Ascending aorta (tissue), 2 donors: ENCODE measurements at regions not wholly inside any gene's neighbourhood (a gene's known extent, or its start where the extent isn't known, plus 50 kb on each side); places are given as distances from the start of the nearest gene placed in this dataset.

Source experiments
- DNase-seq, 2 donors: peaks; one replicate each; pipeline ENCODE4 v3.0.0-alpha.2; 2019; ENCODE audit warnings: low spot score in 2 of 2
- H3K27ac ChIP-seq, 2 donors: fragments of 200-600 bp; sonication (generic); one replicate each; pipeline ENCODE4 v1.5.1; 2016 to 2017; ENCODE audit warnings: mild to moderate bottlenecking in 1 of 2
- H3K27me3 ChIP-seq: fragments of 200-600 bp; sonication (generic); one replicate; pipeline ENCODE4 v1.5.1; 2017
- H3K36me3 ChIP-seq, 2 donors: fragments of 200-600 bp; sonication (generic); one replicate each; pipeline ENCODE4 v1.5.1; 2016
- H3K4me1 ChIP-seq, 2 donors: fragments of 200-600 bp; sonication (generic); one replicate each; pipeline ENCODE4 v1.5.1; 2016 to 2017; ENCODE audit warnings: mild to moderate bottlenecking in 1 of 2
- H3K4me3 ChIP-seq, 2 donors: fragments of 200-600 bp; sonication (generic); one replicate each; pipeline ENCODE4 v1.5.1; 2016 to 2017; ENCODE audit warnings: mild to moderate bottlenecking in 1 of 2
- H3K9me3 ChIP-seq, 2 donors: fragments of 200-600 bp; sonication (generic); one replicate each; pipeline ENCODE4 v1.5.1; 2016
- intact Hi-C: fragments of 100-400 bp; cut with DNase I; formaldehyde crosslinking; loops from one replicate; pipeline ENCODE4 v1.15.1; 2023
- TF ChIP-seq, protein P1 (sequence below), 3 experiments: fragments of 200-600 bp in 2 of 3; fragments of 450-650 bp in 1 of 3; sonication (generic) in 2 of 3; IDR thresholded peaks; one replicate each; pipeline ENCODE4 v1.5.1; 2016 to 2019; ENCODE audit warnings: antibody characterized with exemption in 3 of 3, mild to moderate bottlenecking in 1 of 3, moderate library complexity in 1 of 3

- Histone ChIP-seq H3K4me1 (no peaks in the 10 kb centered on the region), H3K27ac (no peak overlapping the region), H3K27me3 (no peaks in the 10 kb centered on the region), H3K4me3 (no peak overlapping the region), H3K36me3 (no peaks in the 10 kb centered on the region), H3K9me3 (no peaks in the 10 kb centered on the region)
- intact Hi-C loops: no loop called here
- TF ChIP-seq, protein P1, sequence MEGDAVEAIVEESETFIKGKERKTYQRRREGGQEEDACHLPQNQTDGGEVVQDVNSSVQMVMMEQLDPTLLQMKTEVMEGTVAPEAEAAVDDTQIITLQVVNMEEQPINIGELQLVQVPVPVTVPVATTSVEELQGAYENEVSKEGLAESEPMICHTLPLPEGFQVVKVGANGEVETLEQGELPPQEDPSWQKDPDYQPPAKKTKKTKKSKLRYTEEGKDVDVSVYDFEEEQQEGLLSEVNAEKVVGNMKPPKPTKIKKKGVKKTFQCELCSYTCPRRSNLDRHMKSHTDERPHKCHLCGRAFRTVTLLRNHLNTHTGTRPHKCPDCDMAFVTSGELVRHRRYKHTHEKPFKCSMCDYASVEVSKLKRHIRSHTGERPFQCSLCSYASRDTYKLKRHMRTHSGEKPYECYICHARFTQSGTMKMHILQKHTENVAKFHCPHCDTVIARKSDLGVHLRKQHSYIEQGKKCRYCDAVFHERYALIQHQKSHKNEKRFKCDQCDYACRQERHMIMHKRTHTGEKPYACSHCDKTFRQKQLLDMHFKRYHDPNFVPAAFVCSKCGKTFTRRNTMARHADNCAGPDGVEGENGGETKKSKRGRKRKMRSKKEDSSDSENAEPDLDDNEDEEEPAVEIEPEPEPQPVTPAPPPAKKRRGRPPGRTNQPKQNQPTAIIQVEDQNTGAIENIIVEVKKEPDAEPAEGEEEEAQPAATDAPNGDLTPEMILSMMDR (IDR thresholded peaks at IDR 0.05): no peak
- no peak for DNase-seq
Measured at GRCh38 chr12:43079476-43079875, 472.5 kb downstream of the ADAMTS20 start.

DNA sequence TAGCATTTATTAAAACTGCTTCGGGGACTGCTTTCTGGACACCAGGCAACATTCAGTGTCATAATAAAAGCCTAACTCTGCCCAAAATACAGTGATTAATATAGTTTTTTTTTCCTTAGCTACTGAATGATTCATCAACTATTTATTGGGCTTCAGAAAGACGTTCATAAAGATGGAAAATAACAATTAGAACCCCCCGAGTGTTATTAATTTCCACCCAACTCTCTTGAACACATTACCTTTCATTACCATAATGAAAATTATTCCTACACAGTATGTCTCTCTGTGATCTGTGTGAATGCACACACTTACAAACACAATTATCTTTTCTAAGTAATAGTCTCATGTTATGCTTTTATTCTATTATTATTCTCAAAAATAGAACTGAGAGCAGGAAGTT lies 473.0 kb downstream of the ADAMTS20 start:
- Histone ChIP-seq H3K27me3 (no peaks in the 10 kb centered on the region), H3K4me1 (no peaks in the 10 kb centered on the region), H3K4me3 (no peak overlapping the region), H3K9me3 (no peaks in the 10 kb centered on the region), H3K36me3 (no peaks in the 10 kb centered on the region), H3K27ac (no peak overlapping the region)
- intact Hi-C loops: no loop called here
- TF ChIP-seq, protein P1 (IDR thresholded peaks at IDR 0.05): no peak
- no peak for DNase-seq

GRCh38 chr12:43072431-43072830 lies 479.6 kb downstream of the ADAMTS20 start:
- Histone ChIP-seq H3K9me3 (no peaks in the 10 kb centered on the region), H3K4me1 (no peaks in the 10 kb centered on the region), H3K27me3 (no peaks in the 10 kb centered on the region), H3K4me3 (no peak overlapping the region), H3K36me3 (no peaks in the 10 kb centered on the region), H3K27ac (no peak overlapping the region)
- TF ChIP-seq, protein P1 (IDR thresholded peaks at IDR 0.05): no peak
- intact Hi-C loops: no loop called here
- DNase-seq: no peak

DNA sequence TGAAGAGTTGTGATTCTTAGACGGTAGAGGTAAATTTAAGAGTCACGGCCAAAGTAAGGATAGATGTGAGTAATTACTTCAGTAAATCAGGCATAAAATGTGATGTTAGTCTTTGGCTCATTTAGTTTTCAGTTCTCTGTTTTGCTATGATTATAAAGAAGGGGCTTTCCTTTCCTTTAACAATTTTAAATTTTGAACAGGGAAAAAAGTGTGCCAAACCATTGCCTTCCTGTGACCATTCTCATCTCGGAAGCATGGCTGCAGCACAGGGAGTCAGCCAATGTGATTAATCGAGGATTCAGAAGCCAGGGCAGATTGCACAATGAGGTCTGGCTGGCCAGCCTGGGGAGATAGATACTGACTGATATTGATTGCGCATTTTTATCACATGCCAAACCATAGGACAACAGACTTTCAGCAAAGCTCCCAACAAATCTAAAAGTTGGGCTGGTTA lies 480.2 kb upstream of the PRICKLE1 start:
- TF ChIP-seq, protein P1 (IDR thresholded peaks at IDR 0.05): no peak
- no peak for DNase-seq
- Histone ChIP-seq H3K4me1 (no peaks in the 10 kb centered on the region), H3K27me3 (no peaks in the 10 kb centered on the region), H3K4me3 (no peak overlapping the region), H3K36me3 (no peaks in the 10 kb centered on the region), H3K9me3 (no peaks in the 10 kb centered on the region), H3K27ac (no peak overlapping the region)
- intact Hi-C loops: no loop called here

DNA sequence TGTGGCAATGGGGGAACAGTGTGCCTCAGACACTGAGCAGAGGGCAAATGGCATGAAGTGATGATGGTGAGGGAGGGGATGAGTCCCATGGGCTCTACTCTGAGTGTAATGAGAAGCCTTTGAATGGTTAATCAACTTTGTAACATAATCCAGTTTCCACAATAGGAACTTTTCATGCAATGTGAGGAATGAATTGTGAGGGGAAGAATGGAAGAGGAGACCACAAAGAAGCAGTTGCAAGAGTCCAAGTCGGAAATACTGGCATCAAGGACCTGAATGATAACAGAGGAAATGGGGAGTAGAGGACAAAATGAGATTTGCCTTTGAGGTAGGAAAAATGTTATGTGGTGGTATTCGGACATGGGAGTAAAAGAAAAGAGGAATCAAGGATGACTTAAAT lies 476.9 kb upstream of the PRICKLE1 start:
- no peaks in the 10 kb centered on the region for H3K4me1 ChIP-seq
- no peaks in the 10 kb centered on the region for H3K9me3 ChIP-seq
- no peak overlapping the region for H3K4me3 ChIP-seq
- TF ChIP-seq, protein P1 (IDR thresholded peaks at IDR 0.05): no peak
- H3K27me3 ChIP-seq: no peaks in the 10 kb centered on the region
- no peak overlapping the region for H3K27ac ChIP-seq
- no peaks in the 10 kb centered on the region for H3K36me3 ChIP-seq
- no peak for DNase-seq
- intact Hi-C loops: no loop called here

DNA sequence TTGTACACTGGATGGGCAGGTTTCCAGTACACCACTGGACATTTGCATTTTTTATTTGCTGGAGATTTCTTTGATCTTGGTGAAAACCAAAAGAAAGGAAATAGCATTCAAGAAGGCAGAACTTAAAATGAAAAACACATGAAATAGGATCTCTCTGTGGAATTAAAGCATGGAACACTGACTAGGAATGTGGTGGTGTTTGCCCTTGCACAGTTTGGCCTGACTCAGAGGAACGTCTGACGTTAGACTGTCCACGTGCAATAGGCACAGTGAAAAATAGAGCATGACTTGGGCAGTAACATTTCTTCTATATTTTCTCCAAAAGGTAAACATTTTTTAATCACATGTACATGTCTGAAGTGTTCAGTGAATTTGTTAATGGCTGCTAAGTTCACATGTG lies 474.1 kb upstream of the PRICKLE1 start:
- Histone ChIP-seq H3K4me3 (no peak overlapping the region), H3K4me1 (no peaks in the 10 kb centered on the region), H3K9me3 (no peaks in the 10 kb centered on the region), H3K36me3 (no peaks in the 10 kb centered on the region), H3K27me3 (no peaks in the 10 kb centered on the region), H3K27ac (no peak overlapping the region)
- no peak for DNase-seq
- TF ChIP-seq, protein P1 (IDR thresholded peaks at IDR 0.05): no peak
- intact Hi-C loops: no loop called here
